ENCODE measurements at regions not wholly inside any gene's neighbourhood (a gene's known extent, or its start where the extent isn't known, plus 50 kb on each side); places are given as distances from the start of the nearest gene placed in this dataset.

GRCh38 chr1:244297087-244297486 is 154.6 kb downstream of the ADSS2 start:
- TF ChIP-seq, protein P1, sequence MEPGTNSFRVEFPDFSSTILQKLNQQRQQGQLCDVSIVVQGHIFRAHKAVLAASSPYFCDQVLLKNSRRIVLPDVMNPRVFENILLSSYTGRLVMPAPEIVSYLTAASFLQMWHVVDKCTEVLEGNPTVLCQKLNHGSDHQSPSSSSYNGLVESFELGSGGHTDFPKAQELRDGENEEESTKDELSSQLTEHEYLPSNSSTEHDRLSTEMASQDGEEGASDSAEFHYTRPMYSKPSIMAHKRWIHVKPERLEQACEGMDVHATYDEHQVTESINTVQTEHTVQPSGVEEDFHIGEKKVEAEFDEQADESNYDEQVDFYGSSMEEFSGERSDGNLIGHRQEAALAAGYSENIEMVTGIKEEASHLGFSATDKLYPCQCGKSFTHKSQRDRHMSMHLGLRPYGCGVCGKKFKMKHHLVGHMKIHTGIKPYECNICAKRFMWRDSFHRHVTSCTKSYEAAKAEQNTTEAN (CRISPR knock-in tag; IDR thresholded peaks at IDR 0.05), result no peak
- TF ChIP-seq ZSCAN18 (CRISPR knock-in tag; IDR thresholded peaks at IDR 0.05), result no peak
- TF ChIP-seq HMGXB4 (CRISPR knock-in tag; IDR thresholded peaks at IDR 0.05), result no peak
- TF ChIP-seq, protein P2, sequence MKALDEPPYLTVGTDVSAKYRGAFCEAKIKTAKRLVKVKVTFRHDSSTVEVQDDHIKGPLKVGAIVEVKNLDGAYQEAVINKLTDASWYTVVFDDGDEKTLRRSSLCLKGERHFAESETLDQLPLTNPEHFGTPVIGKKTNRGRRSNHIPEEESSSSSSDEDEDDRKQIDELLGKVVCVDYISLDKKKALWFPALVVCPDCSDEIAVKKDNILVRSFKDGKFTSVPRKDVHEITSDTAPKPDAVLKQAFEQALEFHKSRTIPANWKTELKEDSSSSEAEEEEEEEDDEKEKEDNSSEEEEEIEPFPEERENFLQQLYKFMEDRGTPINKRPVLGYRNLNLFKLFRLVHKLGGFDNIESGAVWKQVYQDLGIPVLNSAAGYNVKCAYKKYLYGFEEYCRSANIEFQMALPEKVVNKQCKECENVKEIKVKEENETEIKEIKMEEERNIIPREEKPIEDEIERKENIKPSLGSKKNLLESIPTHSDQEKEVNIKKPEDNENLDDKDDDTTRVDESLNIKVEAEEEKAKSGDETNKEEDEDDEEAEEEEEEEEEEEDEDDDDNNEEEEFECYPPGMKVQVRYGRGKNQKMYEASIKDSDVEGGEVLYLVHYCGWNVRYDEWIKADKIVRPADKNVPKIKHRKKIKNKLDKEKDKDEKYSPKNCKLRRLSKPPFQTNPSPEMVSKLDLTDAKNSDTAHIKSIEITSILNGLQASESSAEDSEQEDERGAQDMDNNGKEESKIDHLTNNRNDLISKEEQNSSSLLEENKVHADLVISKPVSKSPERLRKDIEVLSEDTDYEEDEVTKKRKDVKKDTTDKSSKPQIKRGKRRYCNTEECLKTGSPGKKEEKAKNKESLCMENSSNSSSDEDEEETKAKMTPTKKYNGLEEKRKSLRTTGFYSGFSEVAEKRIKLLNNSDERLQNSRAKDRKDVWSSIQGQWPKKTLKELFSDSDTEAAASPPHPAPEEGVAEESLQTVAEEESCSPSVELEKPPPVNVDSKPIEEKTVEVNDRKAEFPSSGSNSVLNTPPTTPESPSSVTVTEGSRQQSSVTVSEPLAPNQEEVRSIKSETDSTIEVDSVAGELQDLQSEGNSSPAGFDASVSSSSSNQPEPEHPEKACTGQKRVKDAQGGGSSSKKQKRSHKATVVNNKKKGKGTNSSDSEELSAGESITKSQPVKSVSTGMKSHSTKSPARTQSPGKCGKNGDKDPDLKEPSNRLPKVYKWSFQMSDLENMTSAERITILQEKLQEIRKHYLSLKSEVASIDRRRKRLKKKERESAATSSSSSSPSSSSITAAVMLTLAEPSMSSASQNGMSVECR (CRISPR knock-in tag; IDR thresholded peaks at IDR 0.05; ENCODE audit: borderline replicate concordance), result no peak
- TF ChIP-seq ZNF416 (CRISPR knock-in tag; IDR thresholded peaks at IDR 0.05), result no peak
- no peak for TF ChIP-seq MYBL2 (CRISPR knock-in tag; IDR thresholded peaks at IDR 0.05)
- no peak for TF ChIP-seq ESRRA (CRISPR knock-in tag; IDR thresholded peaks at IDR 0.05; ENCODE audit: borderline replicate concordance)
- no peak for TF ChIP-seq ATF2 (CRISPR knock-in tag; IDR thresholded peaks at IDR 0.05; ENCODE audit: borderline replicate concordance, low read depth)
- no peak for TF ChIP-seq KAT7 (CRISPR knock-in tag; IDR thresholded peaks at IDR 0.05; ENCODE audit: borderline replicate concordance)
- no peak for TF ChIP-seq ZNF138 (CRISPR knock-in tag; conservative IDR thresholded peaks at IDR 0.05)
- TF ChIP-seq USF1 (CRISPR knock-in tag; IDR thresholded peaks at IDR 0.05), result no peak
- TF ChIP-seq, protein P3, sequence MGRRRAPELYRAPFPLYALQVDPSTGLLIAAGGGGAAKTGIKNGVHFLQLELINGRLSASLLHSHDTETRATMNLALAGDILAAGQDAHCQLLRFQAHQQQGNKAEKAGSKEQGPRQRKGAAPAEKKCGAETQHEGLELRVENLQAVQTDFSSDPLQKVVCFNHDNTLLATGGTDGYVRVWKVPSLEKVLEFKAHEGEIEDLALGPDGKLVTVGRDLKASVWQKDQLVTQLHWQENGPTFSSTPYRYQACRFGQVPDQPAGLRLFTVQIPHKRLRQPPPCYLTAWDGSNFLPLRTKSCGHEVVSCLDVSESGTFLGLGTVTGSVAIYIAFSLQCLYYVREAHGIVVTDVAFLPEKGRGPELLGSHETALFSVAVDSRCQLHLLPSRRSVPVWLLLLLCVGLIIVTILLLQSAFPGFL (CRISPR knock-in tag; IDR thresholded peaks at IDR 0.05; ENCODE audit: borderline replicate concordance), result no peak
- no peak for TF ChIP-seq GRHL2 (CRISPR knock-in tag; IDR thresholded peaks at IDR 0.05; ENCODE audit: insufficient replicate concordance, severe bottlenecking)
- TF ChIP-seq, protein P4, sequence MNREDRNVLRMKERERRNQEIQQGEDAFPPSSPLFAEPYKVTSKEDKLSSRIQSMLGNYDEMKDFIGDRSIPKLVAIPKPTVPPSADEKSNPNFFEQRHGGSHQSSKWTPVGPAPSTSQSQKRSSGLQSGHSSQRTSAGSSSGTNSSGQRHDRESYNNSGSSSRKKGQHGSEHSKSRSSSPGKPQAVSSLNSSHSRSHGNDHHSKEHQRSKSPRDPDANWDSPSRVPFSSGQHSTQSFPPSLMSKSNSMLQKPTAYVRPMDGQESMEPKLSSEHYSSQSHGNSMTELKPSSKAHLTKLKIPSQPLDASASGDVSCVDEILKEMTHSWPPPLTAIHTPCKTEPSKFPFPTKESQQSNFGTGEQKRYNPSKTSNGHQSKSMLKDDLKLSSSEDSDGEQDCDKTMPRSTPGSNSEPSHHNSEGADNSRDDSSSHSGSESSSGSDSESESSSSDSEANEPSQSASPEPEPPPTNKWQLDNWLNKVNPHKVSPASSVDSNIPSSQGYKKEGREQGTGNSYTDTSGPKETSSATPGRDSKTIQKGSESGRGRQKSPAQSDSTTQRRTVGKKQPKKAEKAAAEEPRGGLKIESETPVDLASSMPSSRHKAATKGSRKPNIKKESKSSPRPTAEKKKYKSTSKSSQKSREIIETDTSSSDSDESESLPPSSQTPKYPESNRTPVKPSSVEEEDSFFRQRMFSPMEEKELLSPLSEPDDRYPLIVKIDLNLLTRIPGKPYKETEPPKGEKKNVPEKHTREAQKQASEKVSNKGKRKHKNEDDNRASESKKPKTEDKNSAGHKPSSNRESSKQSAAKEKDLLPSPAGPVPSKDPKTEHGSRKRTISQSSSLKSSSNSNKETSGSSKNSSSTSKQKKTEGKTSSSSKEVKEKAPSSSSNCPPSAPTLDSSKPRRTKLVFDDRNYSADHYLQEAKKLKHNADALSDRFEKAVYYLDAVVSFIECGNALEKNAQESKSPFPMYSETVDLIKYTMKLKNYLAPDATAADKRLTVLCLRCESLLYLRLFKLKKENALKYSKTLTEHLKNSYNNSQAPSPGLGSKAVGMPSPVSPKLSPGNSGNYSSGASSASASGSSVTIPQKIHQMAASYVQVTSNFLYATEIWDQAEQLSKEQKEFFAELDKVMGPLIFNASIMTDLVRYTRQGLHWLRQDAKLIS (CRISPR knock-in tag; IDR thresholded peaks at IDR 0.05; ENCODE audit: borderline replicate concordance), result no peak
- no peak for TF ChIP-seq ZNF671 (CRISPR knock-in tag; IDR thresholded peaks at IDR 0.05)
- no peak for TF ChIP-seq GTF2I (CRISPR knock-in tag; conservative IDR thresholded peaks at IDR 0.05)
- TF ChIP-seq HMGA2 (CRISPR knock-in tag; IDR thresholded peaks at IDR 0.05), result no peak
- no peak for TF ChIP-seq FOXJ3 (CRISPR knock-in tag; IDR thresholded peaks at IDR 0.05; ENCODE audit: borderline replicate concordance)
- TF ChIP-seq SP1 (CRISPR knock-in tag; conservative IDR thresholded peaks at IDR 0.05), result no peak
- TF ChIP-seq JAZF1 (CRISPR knock-in tag; IDR thresholded peaks at IDR 0.05), result no peak
- no peaks in the 10 kb centered on the region for H3K9me3 Mint-ChIP-seq
- CTCF ChIA-PET, result interaction anchor here (1.3 kb wide), 1 partner anchor 118 kb away, joined by 4 read pairs; no protein-coding TSS in a partner anchor
- no peak overlapping the region for H3K4me3 Mint-ChIP-seq
- no peak overlapping the region for H3K27ac Mint-ChIP-seq
- DNase-seq (ENCODE audit: low spot score) (no peak), ATAC-seq (no peak)
- no peaks in the 10 kb centered on the region for H3K36me3 Mint-ChIP-seq
- no peaks in the 10 kb centered on the region for H3K27me3 Mint-ChIP-seq (ENCODE audit: low read depth)
- POLR2A ChIA-PET, result no interaction called here
- H3K4me1 Mint-ChIP-seq, result peaks cover 10% of the 10 kb centered on the region
